Gastroesophageal sphincter (tissue), 3 donors: ENCODE measurements at regions not wholly inside any gene's neighbourhood (a gene's known extent, or its start where the extent isn't known, plus 50 kb on each side); places are given as distances from the start of the nearest gene placed in this dataset.

Experiments used
- EP300 ChIP-seq: sonication (generic); formaldehyde crosslinking; IDR thresholded peaks from one replicate; pipeline ENCODE4 v1.6.1; 2017; ENCODE audit warnings: antibody characterized with exemption, mild to moderate bottlenecking
- POLR2A ChIP-seq, 2 donors: fragments of 450-650 bp; IDR thresholded peaks; one replicate each; pipeline ENCODE4 v1.6.1; 2017; ENCODE audit warnings: antibody characterized with exemption in 2 of 2, mild to moderate bottlenecking in 2 of 2, moderate library complexity in 1 of 2
- POLR2AphosphoS5 ChIP-seq: sonication (generic); formaldehyde crosslinking; IDR thresholded peaks from one replicate; pipeline ENCODE4 v1.6.1; 2017; ENCODE audit warnings: antibody characterized with exemption
- TF ChIP-seq, protein P1 (sequence below), 4 experiments: fragments of 200-600 bp in 2 of 4; fragments of 450-650 bp in 2 of 4; sonication (generic) in 1 of 4; IDR thresholded peaks; one replicate each; pipeline ENCODE4 v1.5.1; 2017 to 2019; ENCODE audit warnings: antibody characterized with exemption in 4 of 4, mild to moderate bottlenecking in 2 of 4, moderate library complexity in 2 of 4

DNA sequence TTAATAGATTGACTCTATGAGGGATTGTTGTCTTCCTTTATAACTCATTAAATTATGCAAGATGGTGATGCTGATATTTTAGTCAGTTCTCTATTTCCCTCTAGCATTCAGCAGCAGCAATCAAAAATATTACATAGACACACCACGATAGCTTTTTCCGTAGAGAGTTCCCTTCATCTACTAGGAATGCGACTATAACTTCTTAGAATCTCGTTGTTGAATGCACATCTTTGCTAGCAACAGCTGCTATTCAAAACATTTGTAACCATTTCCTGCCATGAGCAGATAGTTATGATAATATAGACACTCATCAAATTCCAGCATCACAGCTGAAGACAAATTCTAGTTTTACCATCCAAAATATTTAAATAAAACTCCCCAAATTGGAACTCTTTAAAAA, 147.4 kb upstream of the FGF13 start:
- no peak for TF ChIP-seq EP300
- TF ChIP-seq, protein P1, sequence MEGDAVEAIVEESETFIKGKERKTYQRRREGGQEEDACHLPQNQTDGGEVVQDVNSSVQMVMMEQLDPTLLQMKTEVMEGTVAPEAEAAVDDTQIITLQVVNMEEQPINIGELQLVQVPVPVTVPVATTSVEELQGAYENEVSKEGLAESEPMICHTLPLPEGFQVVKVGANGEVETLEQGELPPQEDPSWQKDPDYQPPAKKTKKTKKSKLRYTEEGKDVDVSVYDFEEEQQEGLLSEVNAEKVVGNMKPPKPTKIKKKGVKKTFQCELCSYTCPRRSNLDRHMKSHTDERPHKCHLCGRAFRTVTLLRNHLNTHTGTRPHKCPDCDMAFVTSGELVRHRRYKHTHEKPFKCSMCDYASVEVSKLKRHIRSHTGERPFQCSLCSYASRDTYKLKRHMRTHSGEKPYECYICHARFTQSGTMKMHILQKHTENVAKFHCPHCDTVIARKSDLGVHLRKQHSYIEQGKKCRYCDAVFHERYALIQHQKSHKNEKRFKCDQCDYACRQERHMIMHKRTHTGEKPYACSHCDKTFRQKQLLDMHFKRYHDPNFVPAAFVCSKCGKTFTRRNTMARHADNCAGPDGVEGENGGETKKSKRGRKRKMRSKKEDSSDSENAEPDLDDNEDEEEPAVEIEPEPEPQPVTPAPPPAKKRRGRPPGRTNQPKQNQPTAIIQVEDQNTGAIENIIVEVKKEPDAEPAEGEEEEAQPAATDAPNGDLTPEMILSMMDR (IDR thresholded peaks at IDR 0.05): no peak
- TF ChIP-seq POLR2A (IDR thresholded peaks at IDR 0.05): no peak
- no peak for TF ChIP-seq POLR2AphosphoS5
